LNCAP (cell line): ENCODE measurements at regions not wholly inside any gene's neighbourhood (a gene's known extent, or its start where the extent isn't known, plus 50 kb on each side); places are given as distances from the start of the nearest gene placed in this dataset.

ENCODE experiments used
- TF ChIP-seq, protein P1 (sequence below): fragments of 450-650 bp; IDR thresholded peaks from 2 replicates; pipeline ENCODE4 v1.5.1; 2017; ENCODE audit warnings: mild to moderate bottlenecking

- TF ChIP-seq, protein P1, sequence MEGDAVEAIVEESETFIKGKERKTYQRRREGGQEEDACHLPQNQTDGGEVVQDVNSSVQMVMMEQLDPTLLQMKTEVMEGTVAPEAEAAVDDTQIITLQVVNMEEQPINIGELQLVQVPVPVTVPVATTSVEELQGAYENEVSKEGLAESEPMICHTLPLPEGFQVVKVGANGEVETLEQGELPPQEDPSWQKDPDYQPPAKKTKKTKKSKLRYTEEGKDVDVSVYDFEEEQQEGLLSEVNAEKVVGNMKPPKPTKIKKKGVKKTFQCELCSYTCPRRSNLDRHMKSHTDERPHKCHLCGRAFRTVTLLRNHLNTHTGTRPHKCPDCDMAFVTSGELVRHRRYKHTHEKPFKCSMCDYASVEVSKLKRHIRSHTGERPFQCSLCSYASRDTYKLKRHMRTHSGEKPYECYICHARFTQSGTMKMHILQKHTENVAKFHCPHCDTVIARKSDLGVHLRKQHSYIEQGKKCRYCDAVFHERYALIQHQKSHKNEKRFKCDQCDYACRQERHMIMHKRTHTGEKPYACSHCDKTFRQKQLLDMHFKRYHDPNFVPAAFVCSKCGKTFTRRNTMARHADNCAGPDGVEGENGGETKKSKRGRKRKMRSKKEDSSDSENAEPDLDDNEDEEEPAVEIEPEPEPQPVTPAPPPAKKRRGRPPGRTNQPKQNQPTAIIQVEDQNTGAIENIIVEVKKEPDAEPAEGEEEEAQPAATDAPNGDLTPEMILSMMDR, result no peak
Measured at GRCh38 chr1:5502311-5503194, 489.7 kb downstream of the NPHP4 start.

DNA sequence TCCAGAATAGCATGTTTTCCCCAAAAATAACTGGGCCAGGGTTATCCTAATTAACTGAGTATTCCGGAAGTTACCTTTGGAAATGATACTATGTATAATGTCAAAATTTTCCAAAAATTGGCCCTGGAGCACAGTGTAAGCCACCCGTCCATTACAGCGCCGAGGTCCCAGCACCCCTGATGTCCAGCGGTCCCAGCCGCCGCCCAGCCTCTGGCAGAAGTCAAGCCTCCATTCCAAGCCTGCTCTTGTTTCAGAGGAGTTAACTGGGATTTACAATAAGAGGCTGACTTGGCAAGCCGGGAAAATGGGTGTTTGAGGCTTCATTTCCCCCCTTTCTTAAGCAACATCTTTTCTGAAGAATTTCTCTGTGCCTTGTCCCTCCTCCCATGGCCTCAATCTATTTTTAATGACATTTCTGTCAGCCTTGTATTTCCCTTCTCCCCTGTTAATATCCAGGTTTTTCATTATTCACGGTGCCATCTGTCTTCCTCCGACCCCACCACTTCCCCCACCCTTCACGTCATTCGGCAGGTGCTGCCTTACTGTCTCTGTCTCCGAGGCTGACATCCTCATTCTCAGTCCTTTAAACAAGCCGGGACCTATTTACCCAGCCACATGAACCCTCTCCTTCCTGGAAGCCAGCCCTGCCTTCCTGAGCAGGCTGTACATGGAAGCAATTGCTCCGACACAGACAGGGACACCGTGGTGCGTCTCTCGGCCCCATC lies 490.9 kb downstream of the NPHP4 start:
- TF ChIP-seq, protein P1, result no peak

GRCh38 chr1:5500541-5500940 lies 491.7 kb downstream of the NPHP4 start:
- TF ChIP-seq, protein P1, result no peak

- TF ChIP-seq, protein P1, result no peak
Measured at GRCh38 chr1:5497503-5497902, 494.7 kb downstream of the NPHP4 start.

- TF ChIP-seq, protein P1, result no peak
Measured at GRCh38 chr1:5495596-5496410, 496.4 kb downstream of the NPHP4 start.

- TF ChIP-seq, protein P1, result no peak
Measured at GRCh38 chr1:5494518-5494917, 497.7 kb downstream of the NPHP4 start.

DNA sequence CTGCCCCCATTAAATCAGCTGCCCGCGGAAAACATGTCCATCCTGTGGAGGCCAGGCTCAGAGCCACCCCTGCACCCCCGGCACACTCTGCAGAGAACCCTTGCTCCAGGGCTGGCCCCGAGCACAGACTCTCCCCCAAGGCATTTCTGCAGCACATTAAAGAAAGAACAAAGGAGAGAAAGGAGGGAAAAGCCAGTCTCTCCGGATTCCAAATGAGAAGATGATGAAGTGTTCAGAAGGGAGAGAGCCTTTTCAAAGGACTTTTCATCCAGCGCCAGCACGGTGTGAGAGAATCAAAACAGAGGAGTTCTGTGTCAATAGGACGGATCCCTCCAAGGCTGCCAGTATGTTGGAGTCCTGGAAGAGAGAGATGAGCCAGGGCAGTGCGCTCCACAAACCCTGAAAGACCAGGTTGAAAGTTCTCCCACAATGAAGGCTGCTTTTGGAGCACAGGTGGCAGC lies 498.3 kb downstream of the NPHP4 start:
- TF ChIP-seq, protein P1, result no peak
